ENCODE measurements at regions not wholly inside any gene's neighbourhood (a gene's known extent, or its start where the extent isn't known, plus 50 kb on each side); places are given as distances from the start of the nearest gene placed in this dataset.
A peak's percentile ranks its signal among the peaks of the same experiment; 100 is the strongest.

DNA sequence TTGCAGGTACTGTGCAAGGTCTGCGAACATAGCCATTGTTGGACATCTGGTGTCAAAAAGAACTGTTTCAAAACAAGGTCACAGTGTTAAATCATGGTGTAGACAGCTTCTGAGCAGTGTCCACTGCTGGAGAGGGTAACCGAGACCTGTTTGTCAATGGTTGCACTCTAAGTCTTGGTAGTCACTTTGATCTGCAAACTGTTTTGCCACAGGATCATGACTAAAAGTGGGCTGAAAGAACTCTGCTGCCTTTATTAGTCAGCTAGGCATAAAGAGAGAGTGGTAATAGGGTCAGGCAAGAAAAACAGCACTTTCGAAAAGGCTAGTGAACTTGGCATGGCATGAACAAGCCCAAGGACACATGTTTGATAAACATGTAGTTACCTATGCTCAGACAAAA is 552.3 kb upstream of the CITED2 start:
- 83 to 90% methylated on average over 2 to 3 of the region's 3 CpGs for WGBS, 2 donors (ENCODE audit: low coverage in 1 of 2)
- H3K4me3 ChIP-seq, result no peak overlapping the region
- no peaks in the 10 kb centered on the region for H3K27me3 ChIP-seq
- no peak for ATAC-seq
- no peaks in the 10 kb centered on the region for H3K4me1 ChIP-seq
- no peaks in the 10 kb centered on the region for H3K36me3 ChIP-seq
- H3K9me3 ChIP-seq, result no peaks in the 10 kb centered on the region
- H3K27ac ChIP-seq, result no peak overlapping the region
- TF ChIP-seq EP300 (IDR thresholded peaks at IDR 0.05) (no peak), POLR2A (IDR thresholded peaks at IDR 0.05) (no peak), CTCF (IDR thresholded peaks at IDR 0.05) (no peak), POLR2AphosphoS5 (IDR thresholded peaks at IDR 0.05) (no peak)

- no peaks in the 10 kb centered on the region for H3K4me1 ChIP-seq
- no peak for TF ChIP-seq CTCF (IDR thresholded peaks at IDR 0.05)
- WGBS, 2 donors (ENCODE audit: low coverage in 1 of 2), result 69 to 73% methylated on average over 11 of the region's 11 CpGs
- H3K27me3 ChIP-seq, result no peaks in the 10 kb centered on the region
- H3K36me3 ChIP-seq, result no peaks in the 10 kb centered on the region
- no peaks in the 10 kb centered on the region for H3K9me3 ChIP-seq
- no peak overlapping the region for H3K4me3 ChIP-seq
- peak; percentile 16 for ATAC-seq
- no peak overlapping the region for H3K27ac ChIP-seq
These were observed 551.6 kb upstream of the CITED2 start for GRCh38 chr6:139925894-139926641.

DNA sequence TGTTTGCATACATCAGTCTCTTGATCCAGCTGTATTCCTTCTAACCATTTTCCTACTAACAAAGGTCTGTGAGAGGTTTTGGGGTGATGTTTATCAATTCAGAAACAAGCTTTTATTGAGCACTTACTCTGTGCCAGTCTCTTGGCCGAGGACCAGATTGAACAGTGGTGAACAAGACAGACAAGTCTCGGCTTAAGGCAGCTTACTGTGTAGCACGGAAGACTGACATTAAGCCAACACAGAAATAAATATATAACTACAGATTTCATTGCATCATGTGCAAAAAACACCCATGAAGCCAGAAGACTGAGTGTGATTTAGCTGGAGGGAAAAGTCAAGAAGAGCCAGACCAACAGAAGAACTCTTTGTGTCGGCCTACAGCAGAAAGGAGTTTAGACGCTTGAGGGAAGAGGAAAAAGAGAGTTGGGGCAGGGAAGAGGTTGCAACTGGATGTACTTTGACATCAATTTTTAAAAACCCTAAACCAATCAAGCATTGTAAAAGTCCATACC is 549.6 kb upstream of the CITED2 start:
- no peaks in the 10 kb centered on the region for H3K4me1 ChIP-seq
- no peaks in the 10 kb centered on the region for H3K27me3 ChIP-seq
- no peak for ATAC-seq
- no peak for TF ChIP-seq EP300 (IDR thresholded peaks at IDR 0.05)
- no peak for TF ChIP-seq POLR2A (IDR thresholded peaks at IDR 0.05)
- TF ChIP-seq POLR2AphosphoS5 (IDR thresholded peaks at IDR 0.05), result no peak
- no peak for TF ChIP-seq CTCF (IDR thresholded peaks at IDR 0.05)
- 78 to 90% methylated on average over 5 of the region's 5 CpGs for WGBS, 2 donors (ENCODE audit: low coverage in 1 of 2)
- no peaks in the 10 kb centered on the region for H3K9me3 ChIP-seq
- H3K27ac ChIP-seq, result no peak overlapping the region
- H3K36me3 ChIP-seq, result no peaks in the 10 kb centered on the region
- no peak overlapping the region for H3K4me3 ChIP-seq

DNA sequence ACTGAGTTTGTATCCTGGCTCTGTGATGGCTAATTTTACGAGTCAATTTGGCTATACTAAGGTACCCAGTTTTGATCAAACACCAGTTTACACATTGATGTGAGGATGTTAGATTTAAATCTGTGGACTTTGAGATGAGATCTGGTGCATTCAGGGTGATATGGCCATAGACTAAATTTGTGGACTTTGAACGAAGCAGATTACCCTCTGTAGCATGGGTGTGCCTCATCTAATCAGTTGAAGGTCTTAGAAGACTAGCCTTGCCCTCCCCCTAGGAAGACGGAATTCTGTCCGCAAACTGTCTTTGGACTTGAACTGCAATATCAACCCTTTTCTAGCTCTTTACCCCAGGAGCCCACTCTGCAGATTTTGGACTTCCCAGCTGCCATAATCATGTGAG is 547.8 kb upstream of the CITED2 start:
- Histone ChIP-seq H3K36me3 (no peaks in the 10 kb centered on the region), H3K4me1 (no peaks in the 10 kb centered on the region), H3K4me3 (no peak overlapping the region), H3K27me3 (no peaks in the 10 kb centered on the region), H3K27ac (no peak overlapping the region), H3K9me3 (no peaks in the 10 kb centered on the region)
- 89 to 94% methylated on average over 3 to 4 of the region's 4 CpGs for WGBS, 2 donors (ENCODE audit: low coverage in 1 of 2)
- no peak for TF ChIP-seq EP300 (IDR thresholded peaks at IDR 0.05)
- TF ChIP-seq CTCF (IDR thresholded peaks at IDR 0.05), result no peak
- no peak for TF ChIP-seq POLR2AphosphoS5 (IDR thresholded peaks at IDR 0.05)
- TF ChIP-seq POLR2A (IDR thresholded peaks at IDR 0.05), result no peak
- no peak for ATAC-seq

DNA sequence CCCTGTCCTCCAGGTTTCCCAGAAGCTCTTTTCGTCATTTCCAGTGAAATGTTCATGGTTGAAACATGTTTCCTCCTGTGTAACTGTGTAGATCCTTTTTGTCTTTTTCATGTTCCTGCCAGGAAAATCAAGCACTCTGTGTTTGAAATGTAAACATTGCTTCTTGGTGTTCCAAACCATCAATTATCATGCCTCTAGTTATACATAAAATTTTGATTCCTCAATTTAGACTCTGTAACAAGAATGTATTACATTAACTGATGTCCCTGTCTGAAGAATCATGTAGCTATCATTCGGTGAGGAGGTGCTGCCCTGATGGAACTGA is 546.3 kb upstream of the CITED2 start:
- TF ChIP-seq POLR2AphosphoS5 (IDR thresholded peaks at IDR 0.05) (no peak), EP300 (IDR thresholded peaks at IDR 0.05) (no peak), POLR2A (IDR thresholded peaks at IDR 0.05) (no peak), CTCF (IDR thresholded peaks at IDR 0.05) (no peak)
- no peak for ATAC-seq
- WGBS, 2 donors (ENCODE audit: low coverage in 1 of 2), result 73 to 85% methylated on average over 2 of the region's 2 CpGs
- no peaks in the 10 kb centered on the region for H3K36me3 ChIP-seq
- H3K27me3 ChIP-seq, result no peaks in the 10 kb centered on the region
- H3K4me1 ChIP-seq, result no peaks in the 10 kb centered on the region
- H3K9me3 ChIP-seq, result no peaks in the 10 kb centered on the region
- no peak overlapping the region for H3K27ac ChIP-seq
- no peak overlapping the region for H3K4me3 ChIP-seq
